Tibial nerve (tissue), 4 donors: ENCODE measurements at regions not wholly inside any gene's neighbourhood (a gene's known extent, or its start where the extent isn't known, plus 50 kb on each side); places are given as distances from the start of the nearest gene placed in this dataset.

Experiments used
- CTCF ChIP-seq, 5 experiments: fragments of 200-600 bp in 3 of 5; fragments of 450-650 bp in 2 of 5; sonication (generic) in 3 of 5; IDR thresholded peaks; one replicate each; pipeline ENCODE4 v1.5.1; 2016 to 2019; ENCODE audit warnings: antibody characterized with exemption in 5 of 5, mild to moderate bottlenecking in 3 of 5, moderate library complexity in 2 of 5
- EP300 ChIP-seq, 2 donors: sonication (generic); formaldehyde crosslinking; IDR thresholded peaks; one replicate each; pipeline ENCODE4 v1.6.1; 2017; ENCODE audit warnings: antibody characterized with exemption in 2 of 2, mild to moderate bottlenecking in 1 of 2
- POLR2A ChIP-seq, 2 donors: fragments of 450-650 bp; IDR thresholded peaks; one replicate each; pipeline ENCODE4 v1.6.1; 2017; ENCODE audit warnings: antibody characterized with exemption in 2 of 2, mild to moderate bottlenecking in 2 of 2, moderate library complexity in 2 of 2

- TF ChIP-seq EP300 (IDR thresholded peaks at IDR 0.05) (no peak), CTCF (IDR thresholded peaks at IDR 0.05) (no peak), POLR2A (IDR thresholded peaks at IDR 0.05) (no peak)
Observed at GRCh38 chr4:19583827-19584569, 667.7 kb upstream of the SLIT2 start.
